GM21367 (cell line): ENCODE measurements at regions not wholly inside any gene's neighbourhood (a gene's known extent, or its start where the extent isn't known, plus 50 kb on each side); places are given as distances from the start of the nearest gene placed in this dataset.

Source experiments
- ATAC-seq: cut with Tn5 transposase; IDR thresholded peaks from one replicate; pipeline ENCODE4 v1.9.1; 2021; ENCODE audit not compliant: unreplicated experiment

DNA sequence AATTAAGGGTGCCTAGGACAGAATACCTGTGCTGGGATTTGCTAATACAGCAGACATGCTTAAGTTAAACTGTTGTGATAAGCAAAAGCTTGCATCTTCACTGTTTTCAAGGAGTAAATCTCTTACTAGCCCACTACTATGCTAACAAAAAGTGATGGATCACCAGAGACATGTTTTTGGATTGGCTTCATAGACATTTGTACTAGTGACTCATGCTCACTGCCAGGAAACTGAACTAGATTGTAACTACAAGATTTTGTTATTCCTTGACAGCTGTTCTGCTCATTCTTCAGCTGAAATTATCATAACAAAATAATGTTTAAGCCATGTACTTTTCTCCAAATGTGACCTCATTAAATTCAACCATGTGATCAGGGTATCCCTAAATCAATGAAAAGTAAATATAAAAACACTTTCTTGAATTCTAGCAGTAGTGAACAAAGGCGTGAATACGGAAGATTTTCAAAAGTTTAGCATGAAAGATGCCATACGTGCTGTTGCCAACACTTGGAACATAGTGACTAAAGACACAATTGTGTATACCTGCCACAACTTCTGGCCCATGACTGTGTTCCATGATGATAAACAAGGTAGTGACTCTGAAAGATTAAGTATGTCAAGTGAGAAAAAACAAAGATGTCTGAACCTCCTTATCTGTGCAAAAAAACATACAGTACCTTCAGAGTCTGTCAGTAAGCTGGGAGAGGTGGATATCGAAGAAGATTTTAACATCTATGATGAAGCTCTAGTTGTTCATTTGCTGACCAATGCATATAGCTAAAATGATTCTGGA is 154.0 kb downstream of the BTC start:
- no peak for ATAC-seq

DNA sequence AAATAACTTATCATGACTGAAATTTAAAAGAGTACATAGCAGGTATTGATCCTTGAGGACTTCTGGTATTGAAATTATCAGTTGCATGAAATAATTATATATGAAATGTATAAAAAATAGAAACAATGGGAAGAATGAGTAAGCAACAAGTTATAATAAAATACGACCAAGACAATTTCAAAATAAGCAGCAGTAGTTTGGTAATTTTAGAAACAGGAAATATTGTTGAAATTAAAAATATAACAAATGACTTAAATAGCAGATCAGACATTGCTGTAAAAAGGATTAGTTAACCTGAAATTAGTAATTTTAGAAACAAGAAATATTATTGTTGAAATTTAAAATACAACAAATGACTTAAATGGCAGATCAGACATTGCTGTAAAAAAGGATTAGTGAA is 152.3 kb downstream of the BTC start:
- no peak for ATAC-seq

DNA sequence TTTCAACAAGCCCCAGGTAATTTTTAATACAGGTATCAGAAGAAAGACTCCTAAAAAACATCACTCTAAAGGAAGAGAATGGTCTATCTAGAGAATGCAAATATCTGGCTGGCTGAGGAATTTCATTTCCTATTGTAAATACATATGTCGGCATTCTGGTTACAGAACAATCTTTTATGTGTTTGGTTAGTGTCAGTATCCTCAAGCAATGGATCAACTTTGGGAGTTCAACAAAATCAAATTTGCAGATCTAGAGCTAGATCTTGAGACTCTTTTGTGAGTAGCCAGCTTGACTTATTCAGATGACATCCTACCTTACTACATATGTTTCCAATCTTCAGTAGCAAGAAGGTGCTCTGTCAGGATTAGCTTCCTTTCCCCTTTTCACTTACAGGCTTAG is 145.1 kb downstream of the BTC start:
- no peak for ATAC-seq

DNA sequence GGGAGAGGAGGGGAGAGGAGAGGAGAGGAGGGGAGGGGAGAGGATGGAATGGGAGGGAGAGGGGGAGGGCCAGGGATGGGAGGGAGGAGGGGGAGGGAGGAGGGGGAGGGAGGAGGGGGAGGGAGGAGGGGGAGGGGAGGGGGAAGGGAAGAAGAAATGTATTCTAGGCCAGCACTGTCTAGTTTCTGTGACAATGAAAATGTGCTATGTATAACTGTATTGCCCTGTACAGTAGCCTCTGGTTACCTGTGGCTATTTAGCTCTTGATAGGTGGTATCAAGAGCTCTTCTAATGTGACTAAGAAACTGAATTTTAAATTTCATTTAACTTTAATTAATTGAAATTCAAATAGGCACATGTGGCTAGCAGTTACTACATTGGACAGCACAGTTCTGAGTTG is 143.1 kb downstream of the BTC start:
- no peak for ATAC-seq

DNA sequence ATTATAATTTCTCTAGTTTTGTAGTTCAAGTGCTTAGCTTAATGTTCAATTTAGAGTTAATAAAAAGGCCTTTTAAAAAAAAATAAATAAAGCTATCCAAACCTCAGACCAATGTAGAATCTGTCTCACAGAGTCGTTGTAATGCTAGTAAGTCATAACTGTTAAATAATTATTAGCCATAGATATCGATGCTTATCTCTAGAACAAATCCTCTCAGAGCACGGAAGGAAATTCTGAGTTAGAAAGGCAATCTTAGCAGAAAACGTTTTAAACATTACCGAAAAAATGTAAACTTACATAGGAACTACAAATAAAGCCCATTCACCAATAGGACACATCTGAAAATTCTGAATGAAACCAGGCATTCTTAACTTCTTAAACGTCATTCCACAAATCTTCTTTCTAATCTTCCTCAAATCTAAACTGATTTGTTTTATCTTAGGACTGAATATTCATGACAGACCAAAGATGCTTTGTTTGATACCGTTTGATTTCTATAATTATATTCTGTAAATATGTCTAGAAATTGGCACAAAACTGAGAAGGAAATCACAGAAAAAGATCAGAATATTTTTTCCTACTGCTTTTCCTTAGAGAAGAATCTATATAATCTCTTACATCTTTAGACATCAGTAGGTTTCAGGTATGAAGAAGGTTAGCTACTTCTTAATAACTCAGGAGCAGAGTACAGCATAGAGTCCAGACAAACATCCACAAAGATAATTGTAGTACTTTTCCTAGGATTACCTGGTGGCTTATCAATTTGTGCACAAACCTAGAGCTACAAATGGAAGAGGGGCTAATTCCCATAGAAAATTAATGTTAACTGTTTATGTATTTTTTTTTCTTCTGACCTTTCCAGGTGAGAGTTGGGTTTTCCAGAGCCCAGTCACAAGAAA is 140.7 kb downstream of the BTC start:
- ATAC-seq: no peak

DNA sequence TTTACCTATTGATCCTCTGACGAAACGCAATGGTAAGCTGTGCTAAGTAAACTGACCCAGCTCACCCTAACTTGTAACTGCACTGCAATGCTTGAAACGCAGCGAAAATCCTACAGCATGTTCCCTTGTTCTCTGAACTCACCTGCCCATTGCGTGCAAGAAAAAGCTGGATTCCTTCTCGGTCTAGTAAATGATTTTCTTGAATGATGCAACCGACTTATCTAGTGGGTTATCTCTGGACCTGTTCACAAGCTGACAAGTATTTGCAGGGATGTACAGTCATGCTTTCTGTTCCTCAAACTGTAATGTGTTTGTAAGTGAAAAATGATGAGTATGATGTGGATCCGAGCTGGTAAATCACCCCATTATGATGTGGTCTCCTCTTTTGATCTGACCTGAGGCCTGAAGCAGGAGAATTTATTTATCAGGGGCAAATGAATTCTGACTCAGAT is 140.1 kb downstream of the BTC start:
- no peak for ATAC-seq

DNA sequence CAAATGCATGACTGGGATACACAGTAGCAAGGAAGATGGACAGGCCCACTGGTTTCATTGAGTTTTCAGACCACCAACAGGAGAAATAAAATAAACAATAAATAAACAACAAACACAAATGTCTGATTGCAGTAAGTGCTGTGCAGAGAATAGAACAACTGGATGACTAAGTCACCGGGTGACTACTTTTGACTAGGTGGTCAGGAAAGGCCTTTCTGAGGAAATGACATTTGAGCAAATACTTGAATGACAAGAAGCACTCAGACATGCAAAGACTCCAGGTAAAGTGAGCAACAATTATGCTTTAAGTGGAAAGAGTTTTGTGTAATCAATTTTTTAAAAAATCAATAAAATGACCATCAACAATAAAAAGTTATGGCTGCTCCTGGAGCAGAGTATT is 137.7 kb downstream of the BTC start:
- ATAC-seq: no peak

DNA sequence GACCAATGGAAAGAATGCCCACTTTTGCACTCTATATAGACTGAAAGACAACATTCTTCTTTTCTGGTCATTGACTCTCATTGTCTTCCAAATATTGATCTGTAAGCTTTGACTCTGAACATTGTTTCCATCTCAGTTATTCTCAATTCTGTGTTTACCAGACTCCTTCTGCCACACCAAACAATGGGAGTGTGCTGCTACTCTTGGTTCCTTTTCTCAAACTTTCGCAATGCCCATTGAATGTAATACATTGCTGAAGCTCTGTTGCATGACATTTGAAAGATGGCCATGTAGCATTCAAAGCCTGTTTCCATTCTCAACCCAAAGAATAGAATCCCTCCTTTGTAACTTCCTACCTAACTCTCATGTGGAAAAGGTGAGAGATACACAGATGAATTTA is 136.2 kb downstream of the BTC start:
- ATAC-seq: no peak

DNA sequence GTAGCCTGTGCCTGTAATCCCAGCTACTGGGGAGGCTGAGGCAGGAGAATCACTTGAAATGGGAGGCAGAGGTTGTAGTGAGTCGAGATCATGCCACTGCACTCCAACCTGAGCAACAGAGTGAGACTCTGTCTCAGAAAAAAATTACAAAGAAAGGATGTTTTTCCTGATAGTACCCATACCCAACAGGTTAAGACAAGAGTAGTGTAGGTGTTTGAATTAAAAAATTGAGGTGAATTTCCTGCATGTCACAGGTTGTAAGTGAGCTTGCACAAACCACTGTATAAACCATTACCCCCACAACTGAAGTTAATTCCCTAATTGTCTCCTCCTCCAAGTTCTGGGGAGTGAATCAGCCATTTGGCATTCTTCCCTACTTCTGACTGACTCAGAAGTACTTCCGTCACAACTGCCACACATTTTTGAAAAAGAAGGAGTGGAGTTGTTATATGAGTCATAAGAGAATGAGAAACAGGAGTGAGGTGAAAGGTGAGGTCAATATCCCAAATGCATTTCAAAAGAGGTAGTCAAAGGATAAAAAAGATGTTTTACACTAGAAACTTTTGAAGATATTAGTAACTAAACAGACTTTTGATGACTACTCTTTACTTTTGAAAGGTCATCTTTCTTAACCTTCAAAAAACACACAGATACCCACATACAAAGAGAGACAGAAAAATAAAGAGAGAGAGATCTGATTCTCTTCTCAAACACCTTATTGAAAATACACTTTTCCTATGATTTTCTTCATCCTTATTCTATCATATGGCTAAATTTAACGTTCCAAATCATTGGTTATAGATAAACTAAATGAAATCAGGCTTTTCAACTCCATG is 134.5 kb downstream of the BTC start:
- no peak for ATAC-seq

DNA sequence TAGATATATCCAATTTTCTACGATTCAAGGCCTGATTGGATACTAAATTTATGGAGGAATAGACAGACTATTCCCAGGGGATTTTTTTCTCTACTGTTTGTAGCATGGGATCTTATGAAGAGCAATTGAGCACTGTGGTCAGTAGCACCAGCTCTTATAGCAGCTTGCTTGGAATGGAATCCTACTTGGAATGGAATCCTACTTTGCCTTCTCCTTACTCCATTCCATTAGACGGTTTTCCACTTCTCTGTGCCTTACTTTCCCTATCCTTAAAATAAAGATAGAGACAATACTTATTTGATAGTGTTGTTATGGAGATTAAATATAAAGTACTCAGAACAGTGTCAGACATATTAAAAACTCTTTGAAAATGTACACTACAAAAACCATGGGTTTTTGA is 133.5 kb downstream of the BTC start:
- ATAC-seq: no peak

DNA sequence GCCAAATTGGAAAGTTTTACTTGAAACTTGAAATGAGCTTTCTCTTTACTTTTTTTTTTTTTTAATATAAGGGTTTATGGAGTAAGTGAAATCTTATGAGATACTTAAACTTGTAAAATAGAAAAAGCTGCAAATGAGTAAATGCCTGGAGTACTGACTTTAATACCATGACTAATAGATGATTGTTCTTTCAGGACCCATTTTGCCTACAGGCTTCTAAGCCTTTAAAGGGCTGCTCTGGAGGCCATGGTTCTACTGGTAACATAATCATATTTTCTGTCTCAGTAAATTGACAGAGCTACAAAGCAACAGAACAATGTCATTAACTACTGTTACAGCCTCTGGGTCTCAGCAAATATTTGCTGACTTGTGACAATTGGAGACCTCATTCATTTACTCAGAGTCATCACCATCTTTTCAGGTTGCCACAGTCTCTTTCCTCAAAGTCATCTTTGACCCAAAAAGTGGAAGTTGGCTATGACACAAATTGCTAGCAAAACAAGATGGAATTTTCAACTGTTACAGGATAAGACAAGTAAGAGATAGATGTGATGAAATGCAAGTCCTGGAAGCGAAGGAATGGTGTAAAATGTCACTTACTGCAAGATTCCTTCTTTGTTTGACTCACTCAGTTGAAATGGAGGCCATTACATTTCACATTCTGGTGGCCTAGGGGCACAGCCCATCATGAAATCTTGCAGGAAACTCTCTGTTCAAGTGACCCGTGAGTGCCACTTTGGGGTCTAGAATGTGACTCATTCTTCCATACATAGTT is 132.7 kb downstream of the BTC start:
- ATAC-seq: no peak

DNA sequence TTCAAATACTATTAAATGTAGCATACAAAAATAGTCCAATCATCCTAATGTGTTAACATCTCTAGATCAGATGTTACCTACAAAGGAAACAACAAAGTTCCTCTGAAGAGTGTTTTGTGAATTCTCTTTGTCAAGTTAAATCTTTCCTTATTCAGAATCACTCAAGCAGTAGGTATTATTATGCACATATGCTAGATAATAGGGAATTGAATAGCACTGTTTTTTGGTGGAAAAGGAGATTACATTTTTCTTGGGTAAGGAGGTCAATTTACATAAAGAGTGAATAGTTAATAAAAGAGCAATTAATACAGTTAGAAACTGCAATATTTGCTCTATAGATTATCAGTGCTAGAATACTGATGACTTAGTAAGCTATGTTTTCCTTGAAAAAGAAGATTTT is 130.7 kb downstream of the BTC start:
- ATAC-seq: no peak

DNA sequence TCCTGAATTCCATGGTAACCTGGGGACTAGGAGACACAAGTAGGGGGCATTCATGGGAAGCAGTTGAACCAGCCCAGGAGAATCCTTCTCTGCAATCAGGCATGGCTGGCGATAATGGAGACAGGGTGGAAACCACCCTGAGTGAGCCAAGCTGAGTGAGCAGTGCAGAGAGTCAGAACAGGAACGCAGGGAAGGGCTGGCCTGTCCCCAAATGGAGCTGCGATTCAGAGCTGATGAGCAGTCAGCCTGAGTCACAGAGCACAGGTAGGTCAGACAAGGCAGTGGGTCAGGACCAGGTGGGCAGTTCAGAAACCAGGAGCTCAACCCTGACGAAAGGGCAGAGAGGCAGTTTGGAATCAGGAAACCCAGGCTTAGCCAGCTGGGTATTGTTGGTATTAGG is 129.0 kb downstream of the BTC start:
- no peak for ATAC-seq

DNA sequence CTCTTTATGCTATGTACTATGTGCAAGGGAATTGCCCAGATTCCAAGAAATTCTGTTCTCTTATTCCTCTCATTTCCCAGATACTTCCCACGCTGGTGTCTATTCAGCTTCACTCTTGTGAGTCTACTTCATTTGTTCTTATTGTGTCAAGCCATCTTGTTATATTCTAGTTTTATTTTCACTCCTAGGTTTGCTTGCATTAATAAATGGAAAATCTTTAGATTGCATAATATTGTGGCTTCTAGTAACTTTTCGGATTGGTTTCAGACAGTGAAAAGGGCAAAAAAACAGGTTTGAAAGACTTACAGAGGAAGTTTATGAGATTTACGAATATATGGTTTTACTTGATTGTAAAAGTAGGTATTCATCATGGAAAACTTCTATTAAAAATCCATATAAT is 128.4 kb downstream of the BTC start:
- no peak for ATAC-seq

DNA sequence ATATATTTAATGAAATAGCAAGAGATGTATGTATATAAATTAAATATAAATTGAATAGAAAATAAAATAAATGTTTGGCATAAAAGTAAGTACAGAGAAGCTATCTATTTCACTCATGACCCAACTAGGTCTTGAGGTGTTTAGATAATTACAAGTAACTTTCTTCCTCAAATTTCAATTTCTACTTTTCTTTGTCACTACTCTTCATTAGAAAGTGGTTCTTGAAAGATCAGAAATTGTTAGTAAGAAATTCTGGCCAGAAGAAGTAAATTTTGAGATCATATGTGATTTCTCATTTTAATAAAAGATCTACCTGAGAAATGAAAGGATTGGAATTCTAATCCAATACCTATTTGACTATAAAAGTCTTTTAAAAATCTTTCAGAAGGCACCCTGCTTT is 126.9 kb downstream of the BTC start:
- ATAC-seq: no peak

DNA sequence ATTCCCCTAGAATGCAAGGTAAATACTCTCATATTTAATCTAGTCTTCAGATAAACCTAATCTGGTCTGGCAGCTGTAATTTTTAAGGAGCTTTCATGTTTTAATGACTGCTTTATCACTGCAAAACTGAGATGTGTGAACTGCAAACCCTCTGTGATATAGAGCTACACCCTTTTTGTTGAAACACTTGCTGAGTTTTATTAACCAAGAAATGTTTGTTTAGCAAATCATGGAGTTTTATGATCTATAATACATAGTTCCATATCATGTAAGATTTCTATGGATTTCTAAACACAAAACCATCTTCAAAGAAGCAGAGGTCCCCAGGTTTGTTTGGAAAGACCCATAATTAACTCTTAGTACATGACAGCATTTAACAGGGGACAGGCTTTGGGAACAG is 126.4 kb downstream of the BTC start:
- no peak for ATAC-seq

DNA sequence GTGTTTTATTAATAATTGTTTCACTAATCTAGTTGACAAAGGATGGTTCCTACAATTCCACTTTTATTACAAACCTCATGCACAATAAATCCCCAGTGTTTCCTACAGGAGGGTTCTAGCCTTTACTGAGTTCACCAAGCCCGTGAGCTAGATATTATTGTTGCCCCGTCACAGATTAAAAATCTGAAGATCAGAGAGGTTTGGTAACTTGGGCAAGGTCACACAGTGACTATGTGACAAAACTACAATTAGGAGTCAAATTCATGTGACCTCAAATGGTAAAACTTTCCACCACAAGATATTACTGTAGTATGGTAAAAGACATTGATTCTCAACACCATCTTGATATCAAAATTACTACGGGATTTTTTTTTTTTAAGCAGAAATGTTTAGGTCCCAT is 124.6 kb downstream of the BTC start:
- no peak for ATAC-seq

DNA sequence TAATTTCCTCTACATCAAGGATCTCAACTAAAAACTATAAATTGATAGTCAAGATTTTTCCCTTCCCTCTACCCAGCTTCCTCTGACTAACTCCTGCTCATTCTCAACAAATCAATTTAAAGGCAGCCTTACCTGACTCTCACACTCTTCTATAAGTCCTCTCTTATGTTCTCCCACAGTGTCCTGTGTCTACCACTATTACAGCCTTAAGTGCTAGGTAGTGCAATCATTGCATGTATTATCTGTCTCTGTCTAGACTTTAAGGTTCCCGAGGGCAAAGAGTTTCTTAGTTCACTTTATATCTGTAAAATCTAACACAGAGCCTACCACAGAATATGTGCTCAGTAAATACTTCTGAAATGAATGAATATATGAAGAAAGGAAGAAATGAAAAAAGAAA is 123.7 kb downstream of the BTC start:
- ATAC-seq: no peak

DNA sequence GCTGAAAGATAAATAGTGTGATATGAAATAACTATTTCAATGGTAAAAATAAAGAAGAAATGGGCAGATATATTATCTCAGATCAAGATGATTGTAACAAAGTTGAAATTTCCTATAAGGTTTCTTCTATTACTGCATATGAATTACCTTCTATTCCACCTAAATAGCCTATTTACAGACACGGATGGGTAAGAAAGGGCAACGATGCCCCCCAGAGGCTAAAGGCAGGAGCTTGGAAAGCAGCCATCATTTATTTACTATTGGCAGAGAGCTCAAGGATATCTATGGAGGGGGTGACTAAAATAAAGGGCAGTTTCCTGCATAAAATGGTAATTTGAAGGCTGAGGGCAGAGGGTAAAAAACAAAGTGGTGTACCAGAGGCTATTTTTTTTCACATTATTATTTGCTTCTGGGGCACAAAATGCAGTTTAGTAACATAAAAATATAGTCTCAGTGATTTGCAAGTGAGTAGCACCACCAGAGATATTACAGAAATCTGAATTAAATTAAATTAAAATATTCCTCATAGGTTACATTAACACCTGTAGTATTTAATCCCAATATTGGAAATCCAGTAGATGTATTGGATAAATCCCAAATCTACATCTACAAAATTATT is 123.1 kb downstream of the BTC start:
- ATAC-seq: no peak

DNA sequence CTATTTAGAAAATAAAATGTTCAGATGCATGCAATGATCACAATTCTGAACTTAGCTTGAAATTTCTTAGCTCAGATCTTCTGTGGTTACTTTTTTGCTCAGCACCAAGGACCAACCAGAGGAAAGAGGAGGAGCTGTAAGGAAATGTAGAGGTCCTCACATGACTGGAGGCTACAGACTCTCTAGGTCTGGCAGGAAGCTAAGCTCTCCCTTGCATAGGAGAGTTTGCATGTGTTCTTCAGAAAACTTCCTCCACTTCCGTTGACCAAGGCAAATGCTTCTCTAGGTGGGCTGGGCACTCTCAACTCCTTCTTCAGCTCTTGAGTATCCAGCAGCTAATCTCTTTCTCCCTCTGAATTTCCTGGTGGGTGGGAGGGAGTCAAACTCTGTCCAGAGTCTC is 119.6 kb downstream of the BTC start:
- ATAC-seq: no peak
